H7 (cell line): ENCODE measurements at regions not wholly inside any gene's neighbourhood (a gene's known extent, or its start where the extent isn't known, plus 50 kb on each side); places are given as distances from the start of the nearest gene placed in this dataset.
"Not testable (repeated sequence)": the region's sequence is repeated elsewhere in the genome, so short reads cannot be mapped to it uniquely, and the experiment has no call there.

Source experiments
- DNase-seq: peaks from one replicate; pipeline ENCODE4 v3.0.0; 2012
- H3K27me3 ChIP-seq: 2 replicates; pipeline ENCODE4 v1.6.0; 2011; ENCODE audit warnings: mild to moderate bottlenecking, low read length; ENCODE audit not compliant: control insufficient read depth, insufficient read depth
- H3K36me3 ChIP-seq: replicated peaks from 2 replicates; pipeline ENCODE4 v1.5.1; 2011; ENCODE audit warnings: low read length; ENCODE audit not compliant: control insufficient read depth, insufficient read depth
- H3K4me3 ChIP-seq: 2 replicates; pipeline ENCODE4 v1.5.1; 2011; ENCODE audit warnings: low read depth, mild to moderate bottlenecking, control low read depth, low read length, moderate library complexity; ENCODE audit not compliant: insufficient read depth

GRCh38 chr7:66526782-66527181, 101.9 kb upstream of the KCTD7 start:
- DNase-seq, H3K36me3 ChIP-seq, H3K27me3 ChIP-seq, H3K4me3 ChIP-seq: not testable (repeated sequence)

GRCh38 chr7:66528652-66529051, 100.0 kb upstream of the KCTD7 start:
- H3K27me3 ChIP-seq = no peaks in the 10 kb centered on the region
- no peak for DNase-seq
- no peak overlapping the region for H3K4me3 ChIP-seq
- no peaks in the 10 kb centered on the region for H3K36me3 ChIP-seq

- H3K36me3 ChIP-seq = no peaks in the 10 kb centered on the region
Measured at GRCh38 chr7:66529883-66530610, 98.6 kb upstream of the KCTD7 start.

GRCh38 chr7:66535414-66536329, 93.0 kb upstream of the KCTD7 start:
- H3K4me3 ChIP-seq = no peak overlapping the region
- H3K36me3 ChIP-seq = no peaks in the 10 kb centered on the region
- no peaks in the 10 kb centered on the region for H3K27me3 ChIP-seq
- DNase-seq = no peak

More at GRCh38 chr7:66529883-66530610, 98.6 kb upstream of the KCTD7 start:
- no peak for DNase-seq
- H3K27me3 ChIP-seq = no peaks in the 10 kb centered on the region
- no peak overlapping the region for H3K4me3 ChIP-seq

GRCh38 chr7:66537380-66537779, 91.3 kb upstream of the KCTD7 start:
- Histone ChIP-seq H3K36me3 (peaks cover 2% of the 10 kb centered on the region), H3K4me3 (no peak overlapping the region), H3K27me3 (no peaks in the 10 kb centered on the region)
- DNase-seq = no peak

GRCh38 chr7:66537876-66538275, 90.8 kb upstream of the KCTD7 start:
- H3K36me3 ChIP-seq = peaks cover 2% of the 10 kb centered on the region
- no peaks in the 10 kb centered on the region for H3K27me3 ChIP-seq
- no peak overlapping the region for H3K4me3 ChIP-seq
- DNase-seq = peak; percentile 49

GRCh38 chr7:66539264-66539623, 89.4 kb upstream of the KCTD7 start:
- H3K27me3 ChIP-seq = no peaks in the 10 kb centered on the region
- H3K4me3 ChIP-seq = no peak overlapping the region
- no peak for DNase-seq
- peaks cover 2% of the 10 kb centered on the region for H3K36me3 ChIP-seq

- Histone ChIP-seq H3K4me3 (no peak overlapping the region), H3K27me3 (no peaks in the 10 kb centered on the region), H3K36me3 (peaks cover 3% of the 10 kb centered on the region)
- DNase-seq = no peak
Measured at GRCh38 chr7:66539902-66540375, 88.7 kb upstream of the KCTD7 start.

GRCh38 chr7:66542049-66542448, 86.6 kb upstream of the KCTD7 start:
- peaks cover 4% of the 10 kb centered on the region for H3K36me3 ChIP-seq
- no peak for DNase-seq
- no peak overlapping the region for H3K4me3 ChIP-seq
- no peaks in the 10 kb centered on the region for H3K27me3 ChIP-seq

- H3K27me3 ChIP-seq = no peaks in the 10 kb centered on the region
- peaks cover 4% of the 10 kb centered on the region for H3K36me3 ChIP-seq
- DNase-seq = no peak
- no peak overlapping the region for H3K4me3 ChIP-seq
Measured at GRCh38 chr7:66542528-66543269, 86.0 kb upstream of the KCTD7 start.

- Histone ChIP-seq H3K36me3 (peaks cover 16% of the 10 kb centered on the region), H3K4me3 (no peak overlapping the region), H3K27me3 (no peaks in the 10 kb centered on the region)
- DNase-seq = no peak
Measured at GRCh38 chr7:66549466-66549865, 79.2 kb upstream of the KCTD7 start.

- Histone ChIP-seq H3K27me3 (no peaks in the 10 kb centered on the region), H3K4me3 (no peak overlapping the region), H3K36me3 (peaks cover 17% of the 10 kb centered on the region)
- no peak for DNase-seq
Measured at GRCh38 chr7:66553001-66553400, 75.7 kb upstream of the KCTD7 start.

GRCh38 chr7:66553675-66554074, 75.0 kb upstream of the KCTD7 start:
- not testable (repeated sequence) for H3K27me3 ChIP-seq, DNase-seq, H3K4me3 ChIP-seq
- peaks cover 17% of the 10 kb centered on the region for H3K36me3 ChIP-seq

- not testable (repeated sequence) for H3K27me3 ChIP-seq, DNase-seq, H3K4me3 ChIP-seq
- H3K36me3 ChIP-seq = peaks cover 17% of the 10 kb centered on the region
Measured at GRCh38 chr7:66554291-66554690, 74.4 kb upstream of the KCTD7 start.
